ENCODE measurements at regions not wholly inside any gene's neighbourhood (a gene's known extent, or its start where the extent isn't known, plus 50 kb on each side); places are given as distances from the start of the nearest gene placed in this dataset.

DNA sequence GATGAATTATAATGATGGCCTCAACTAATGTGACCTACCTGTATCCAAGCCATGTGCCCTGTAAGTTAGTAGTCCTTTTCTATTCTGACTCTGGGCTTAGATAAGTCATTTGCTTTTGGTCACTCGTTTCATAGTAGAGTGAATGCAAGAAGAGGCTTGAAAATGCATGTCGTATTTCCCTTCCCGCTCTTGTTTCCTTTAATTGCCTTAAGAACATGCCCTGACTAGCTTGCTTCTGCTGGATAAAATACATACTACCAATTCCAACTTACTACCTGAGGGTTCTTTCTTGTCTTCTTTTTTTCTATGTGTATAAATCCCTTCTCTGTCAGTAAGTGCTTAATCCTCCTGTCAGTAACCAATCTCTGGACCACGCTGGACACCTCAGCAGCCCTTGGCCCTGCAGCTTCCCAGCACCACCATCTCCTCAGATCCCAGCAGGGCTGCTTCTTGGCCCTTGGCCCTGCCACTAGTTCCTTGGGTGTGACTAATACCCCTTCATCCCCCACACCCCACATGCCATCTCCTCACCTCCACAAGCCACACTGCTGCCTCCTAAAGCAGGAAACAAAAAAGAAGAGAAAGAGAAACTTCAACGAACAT, 771.7 kb downstream of the IGSF11 start:
- TF ChIP-seq CTCF (IDR thresholded peaks at IDR 0.05) = no peak
- TF ChIP-seq POLR2A (IDR thresholded peaks at IDR 0.05) = no peak
- TF ChIP-seq EP300 (IDR thresholded peaks at IDR 0.05) = no peak
